GM12872 (cell line): ENCODE measurements at regions not wholly inside any gene's neighbourhood (a gene's known extent, or its start where the extent isn't known, plus 50 kb on each side); places are given as distances from the start of the nearest gene placed in this dataset.

Experiments used
- CTCF ChIP-seq: IDR thresholded peaks from 3 replicates; pipeline ENCODE4 v1.5.1; 2011; ENCODE audit warnings: low read depth, mild to moderate bottlenecking, low read length, moderate library complexity; ENCODE audit not compliant: insufficient read depth

GRCh38 chr11:28729339-28729738 is 621.2 kb downstream of the METTL15 start:
- TF ChIP-seq CTCF, result no peak

GRCh38 chr11:28728666-28729065 is 620.5 kb downstream of the METTL15 start:
- no peak for TF ChIP-seq CTCF

GRCh38 chr11:28727254-28727653 is 619.1 kb downstream of the METTL15 start:
- no peak for TF ChIP-seq CTCF

GRCh38 chr11:28726432-28726831 is 618.2 kb downstream of the METTL15 start:
- no peak for TF ChIP-seq CTCF

GRCh38 chr11:28715726-28716125 is 607.5 kb downstream of the METTL15 start:
- TF ChIP-seq CTCF, result no peak

- no peak for TF ChIP-seq CTCF
These were observed 605.7 kb downstream of the METTL15 start for GRCh38 chr11:28713850-28714249.

GRCh38 chr11:28708075-28708474 is 599.9 kb downstream of the METTL15 start:
- no peak for TF ChIP-seq CTCF

- TF ChIP-seq CTCF, result no peak
These were observed 596.6 kb downstream of the METTL15 start for GRCh38 chr11:28704801-28705200.
